NCI-H460 (cell line): ENCODE measurements at regions not wholly inside any gene's neighbourhood (a gene's known extent, or its start where the extent isn't known, plus 50 kb on each side); places are given as distances from the start of the nearest gene placed in this dataset.
"Not testable (repeated sequence)": the region's sequence is repeated elsewhere in the genome, so short reads cannot be mapped to it uniquely, and the experiment has no call there.

Experiments
- DNase-seq: peaks from one replicate; pipeline ENCODE4 v3.0.0-alpha.2; 2016; ENCODE audit warnings: low read depth; ENCODE audit errors: extremely low read depth

DNA sequence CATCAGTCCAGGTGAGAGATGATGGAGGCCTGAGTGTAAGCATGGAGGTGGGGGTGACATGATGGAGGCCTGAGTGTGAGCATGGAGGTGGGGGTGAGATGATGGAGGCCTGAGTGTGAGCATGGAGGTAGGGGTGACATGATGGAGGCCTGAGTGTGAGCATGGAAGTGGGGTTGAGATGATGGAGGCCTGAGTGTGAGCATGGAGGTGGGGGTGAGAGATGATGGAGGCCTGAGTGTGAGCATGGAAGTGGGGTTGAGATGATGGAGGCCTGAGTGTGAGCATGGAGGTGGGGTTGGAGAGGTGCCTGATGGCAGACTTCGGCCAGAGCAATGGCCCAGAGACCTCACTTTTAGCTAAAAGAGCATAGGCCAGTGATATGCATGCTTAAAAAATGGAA lies 269.9 kb upstream of the PLPP4 start:
- not testable (repeated sequence) for DNase-seq

DNA sequence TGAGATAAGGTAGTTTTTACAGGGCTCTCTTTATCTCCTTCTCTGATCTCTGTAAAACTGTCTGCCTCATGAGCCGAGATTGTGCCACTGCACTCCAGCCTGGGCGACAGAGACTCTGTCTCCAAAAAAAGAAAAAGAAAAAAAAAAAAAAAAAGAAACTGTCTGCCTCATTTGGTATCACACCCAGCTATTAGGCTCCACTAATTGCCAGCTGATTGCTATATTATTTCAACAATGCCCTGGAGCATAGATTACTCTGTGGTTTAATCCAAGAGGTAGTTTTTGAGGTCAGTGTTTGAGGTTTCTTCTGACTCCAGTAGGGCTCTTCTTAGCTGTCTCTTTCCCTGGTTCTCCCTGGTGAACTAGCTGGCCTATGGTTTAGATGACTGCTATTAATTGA lies 268.1 kb upstream of the PLPP4 start:
- DNase-seq: no peak

DNA sequence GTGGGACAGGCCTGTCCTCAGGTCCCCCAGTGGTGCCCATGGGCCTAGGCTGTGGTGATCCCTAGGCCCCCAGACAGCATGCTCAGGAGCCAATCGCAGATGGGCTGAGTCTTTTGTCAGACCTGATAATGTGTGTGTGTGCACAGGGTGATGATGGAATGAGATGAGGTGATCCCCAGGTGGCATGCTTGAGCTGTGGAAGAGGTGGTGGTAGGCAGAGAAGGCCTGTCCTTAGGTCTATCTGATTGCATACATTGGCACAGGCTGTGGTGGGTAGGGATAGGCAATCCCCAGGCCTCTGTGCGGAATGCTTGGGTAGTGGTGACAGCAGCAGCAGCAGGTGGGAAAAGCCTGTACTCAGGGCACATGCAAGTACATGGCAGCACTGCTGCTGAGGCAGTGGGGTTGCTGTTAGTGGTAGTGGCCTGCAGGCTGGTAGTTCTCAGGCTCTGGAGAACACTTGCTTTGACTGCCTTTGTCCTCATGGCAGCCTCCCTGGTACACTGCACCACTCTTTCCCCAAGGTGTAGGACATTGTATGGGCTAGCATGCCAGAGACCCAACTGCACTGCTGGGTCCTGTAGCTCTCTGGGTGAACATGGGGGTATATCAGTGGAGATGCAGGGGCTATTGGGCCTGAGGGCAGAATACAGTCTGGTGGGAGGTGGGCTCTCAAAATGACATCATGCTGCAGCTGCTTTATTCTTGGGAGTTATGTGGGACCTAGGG lies 260.9 kb upstream of the PLPP4 start:
- DNase-seq: no peak

DNA sequence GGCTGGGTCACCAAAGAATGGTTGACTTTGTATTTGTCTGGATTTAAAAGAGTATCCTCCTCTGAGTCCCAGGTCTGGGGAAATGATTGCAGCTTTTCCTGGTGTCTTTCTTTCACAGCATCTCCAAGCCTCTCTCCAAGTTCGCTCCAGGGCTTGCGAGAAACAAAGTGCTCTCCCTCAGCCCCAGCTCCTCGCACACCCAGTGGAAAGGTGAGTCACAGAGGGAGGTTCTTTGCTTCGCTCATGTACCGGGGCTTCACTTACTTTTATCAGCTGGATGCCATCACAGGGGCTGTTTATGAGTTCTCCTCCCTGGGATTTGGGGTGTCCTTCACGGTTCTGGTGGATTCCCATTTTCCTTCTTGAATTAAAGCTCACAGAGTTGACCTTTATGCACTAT lies 252.2 kb upstream of the PLPP4 start:
- no peak for DNase-seq

DNA sequence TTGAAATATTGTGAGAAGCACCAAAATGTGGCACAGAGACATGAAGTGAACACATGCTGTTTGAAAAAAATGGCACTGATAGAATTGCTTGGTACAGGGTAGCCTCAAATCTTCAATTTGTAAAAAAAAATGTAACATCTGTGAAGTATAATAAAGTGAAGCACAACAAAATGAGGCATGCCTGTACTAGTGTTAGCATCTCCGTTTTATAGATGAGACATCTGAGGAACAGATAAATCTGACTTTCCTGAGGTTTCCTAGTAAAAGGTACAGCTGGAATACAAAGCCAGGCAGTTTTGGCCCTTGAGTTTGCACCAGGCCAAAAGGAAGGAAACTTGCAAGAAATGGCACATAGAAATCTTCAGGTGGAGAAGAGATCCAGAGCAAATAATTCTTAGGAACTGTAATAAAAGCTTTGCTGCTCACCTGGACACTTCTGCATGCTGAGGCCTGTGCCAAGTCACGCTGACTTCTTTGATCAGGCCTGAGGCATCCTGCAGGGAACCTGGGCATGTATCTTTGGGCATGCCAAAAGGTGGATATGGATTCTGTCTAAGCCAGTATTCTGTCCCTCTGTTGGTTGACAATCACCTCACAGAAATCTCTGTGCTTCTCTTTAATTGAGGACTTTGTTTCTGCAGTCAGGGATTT lies 251.5 kb upstream of the PLPP4 start:
- no peak for DNase-seq

DNA sequence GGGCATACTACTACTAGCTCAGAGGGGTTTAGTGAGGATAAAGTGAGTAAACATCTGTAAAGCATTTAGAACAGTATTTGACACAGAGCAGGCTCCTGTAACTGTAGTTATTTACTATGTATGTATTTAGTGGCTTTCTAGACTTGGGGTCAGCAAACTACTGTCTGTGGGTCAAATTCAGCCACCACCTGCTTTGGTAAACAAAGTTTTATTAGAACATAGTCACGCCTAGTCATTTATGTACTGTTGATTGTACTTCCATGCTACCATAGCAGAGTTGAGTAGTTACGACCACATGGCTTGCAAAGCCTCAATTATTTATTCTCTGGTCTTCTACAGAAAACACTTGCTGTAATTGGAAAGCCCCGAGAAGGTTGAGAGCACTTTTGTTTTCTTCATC lies 248.5 kb upstream of the PLPP4 start:
- DNase-seq: no peak

DNA sequence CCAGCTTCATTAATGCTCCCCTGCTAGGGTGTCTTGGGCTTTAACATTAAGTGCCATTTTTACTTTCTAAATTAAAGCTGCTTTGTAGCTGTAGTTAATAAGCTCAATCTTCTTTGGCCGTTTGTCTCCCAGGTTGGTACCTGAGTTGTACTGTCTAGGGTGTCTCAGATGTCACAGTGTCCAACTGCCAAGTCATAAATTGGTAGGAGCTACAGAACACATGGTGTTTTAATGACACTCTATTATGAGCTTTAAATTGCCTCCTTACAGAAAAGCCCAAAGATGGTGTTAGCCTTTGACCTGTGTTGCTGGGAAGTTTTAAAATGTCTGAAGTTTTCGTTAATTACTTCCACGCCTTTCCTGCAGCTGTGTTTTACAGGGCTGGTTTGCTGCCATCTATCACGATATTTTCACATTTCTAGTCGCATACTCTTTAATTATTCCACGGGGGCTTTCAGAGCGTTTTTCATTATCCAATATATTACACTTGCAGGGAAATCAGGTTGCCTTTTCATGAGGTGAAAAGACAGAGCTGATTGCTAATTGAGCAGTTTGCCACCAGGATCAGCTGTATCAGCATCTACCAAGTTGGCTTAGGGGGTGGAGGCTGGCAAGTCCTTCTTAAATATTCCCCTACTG lies 247.8 kb upstream of the PLPP4 start:
- DNase-seq: no peak

DNA sequence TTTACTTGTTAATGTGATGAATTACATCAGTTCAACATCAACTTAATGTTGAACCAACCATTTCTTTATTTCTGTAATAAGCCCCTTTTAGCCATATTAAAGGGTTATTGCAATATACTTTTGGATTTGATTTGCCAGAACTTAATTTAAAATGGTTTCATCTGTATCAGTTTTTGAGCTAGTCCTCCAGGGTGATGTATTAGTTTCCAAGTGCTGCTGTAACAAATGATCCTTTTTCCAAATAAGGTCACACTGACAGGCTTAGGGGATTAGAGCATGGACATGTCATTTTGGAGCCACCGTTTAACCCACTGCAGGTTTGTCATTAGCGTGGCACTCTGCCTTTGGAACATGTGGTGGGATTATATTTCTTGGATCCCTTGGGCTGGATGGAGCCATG lies 244.8 kb upstream of the PLPP4 start:
- no peak for DNase-seq

DNA sequence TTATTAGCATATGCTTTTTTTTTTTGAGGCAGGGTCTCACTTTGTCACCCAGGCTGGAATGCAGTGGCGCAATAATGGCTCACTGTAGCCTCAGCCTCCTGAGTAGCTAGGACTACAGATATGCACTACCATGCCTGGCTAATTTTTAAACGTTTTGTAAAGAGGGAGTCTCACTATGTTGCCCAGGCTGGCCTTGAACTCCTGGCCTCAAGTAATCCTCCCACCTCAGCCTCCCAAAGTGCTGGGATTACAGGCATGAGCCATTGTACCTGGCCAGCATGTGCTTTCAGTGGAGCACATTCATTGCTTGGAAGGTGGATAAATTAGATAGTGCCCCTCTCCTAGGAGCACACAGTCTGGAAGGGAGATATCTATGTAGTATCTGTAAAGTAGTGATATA lies 243.7 kb upstream of the PLPP4 start:
- not testable (repeated sequence) for DNase-seq

DNA sequence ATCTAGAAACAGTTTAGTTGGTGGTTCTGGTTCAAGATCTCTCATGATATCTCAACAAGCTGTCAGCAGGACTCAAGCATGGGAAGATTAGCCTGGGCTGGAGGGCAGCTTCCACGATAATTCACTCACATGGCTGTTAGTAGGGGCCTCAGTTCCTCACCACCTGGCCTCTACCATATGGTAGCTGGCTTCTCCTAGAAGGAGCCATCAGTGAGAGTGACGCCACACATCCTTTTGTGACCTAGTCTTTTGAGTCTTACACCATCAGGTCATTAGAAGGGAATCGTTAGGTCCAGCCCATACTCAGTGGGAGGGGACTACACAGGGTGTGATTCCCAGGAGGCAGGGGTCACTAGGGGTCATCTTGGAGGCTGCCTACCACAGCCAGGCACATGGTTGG lies 239.3 kb upstream of the PLPP4 start:
- DNase-seq: no peak

DNA sequence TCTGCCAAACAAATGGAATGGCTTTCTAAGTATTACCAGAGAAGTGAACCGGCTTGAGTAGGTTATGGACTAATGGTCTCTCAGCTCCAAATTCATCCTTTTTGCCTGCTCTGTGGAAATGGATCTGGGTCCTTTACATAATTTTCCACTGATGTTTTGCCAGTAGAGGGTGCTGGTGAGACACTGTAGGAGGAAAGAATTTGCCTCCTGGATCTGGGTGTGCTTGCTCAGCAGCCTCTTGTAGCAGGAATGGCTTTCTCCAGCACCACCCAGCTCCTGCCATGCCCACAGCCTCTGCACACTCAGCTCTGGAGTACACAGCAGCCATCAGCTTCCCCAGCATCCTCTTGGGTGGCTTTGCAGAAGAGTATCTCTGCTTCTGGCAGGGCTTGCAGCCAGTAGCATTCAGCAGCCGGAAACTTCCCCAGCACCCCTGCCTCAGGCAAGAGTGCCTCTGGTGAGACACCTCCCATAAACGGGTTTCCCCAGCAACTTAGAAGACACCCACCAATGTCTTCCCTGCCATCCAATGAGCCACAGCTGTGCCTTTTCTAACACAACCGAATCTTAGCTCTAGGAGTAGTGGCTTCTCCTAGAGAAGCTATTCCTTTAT lies 235.0 kb upstream of the PLPP4 start:
- peak; percentile 34 for DNase-seq

DNA sequence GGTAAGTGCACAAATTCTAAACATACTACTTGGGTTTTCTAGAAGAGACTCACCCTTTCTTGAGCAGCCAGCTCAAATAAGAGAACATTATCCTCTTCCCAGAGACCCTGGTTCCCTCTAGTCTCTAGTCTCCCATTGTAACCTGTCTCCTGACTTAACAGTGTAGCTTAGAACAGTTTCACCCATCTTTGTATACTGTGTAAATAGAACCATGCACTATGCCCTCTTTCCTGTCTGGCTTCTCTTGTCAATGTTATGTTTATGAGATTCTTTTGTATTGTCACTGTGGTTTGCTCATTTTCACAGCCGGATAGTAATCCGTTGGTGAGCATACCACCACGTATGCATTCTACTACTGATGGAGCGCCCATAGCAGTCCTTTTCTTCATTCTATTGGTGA lies 227.4 kb upstream of the PLPP4 start:
- DNase-seq: no peak

DNA sequence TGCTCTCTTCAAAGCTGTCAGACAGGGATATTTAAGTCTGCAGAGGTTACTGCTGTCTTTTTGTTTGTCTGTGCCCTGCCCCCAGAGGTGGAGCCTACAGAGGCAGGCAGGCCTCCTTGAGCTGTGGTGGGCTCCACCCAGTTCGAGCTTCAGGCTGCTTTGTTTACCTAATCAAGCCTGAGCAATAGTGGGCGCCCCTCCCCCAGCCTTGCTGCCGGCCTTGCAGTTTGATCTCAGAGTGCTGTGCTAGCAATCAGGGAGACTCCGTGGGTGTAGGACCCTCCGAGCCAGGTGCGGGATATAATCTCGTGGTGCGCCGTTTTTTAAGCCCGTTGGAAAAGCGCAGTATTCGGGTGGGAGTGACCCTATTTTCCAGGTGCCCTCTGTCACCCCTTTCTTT lies 217.3 kb upstream of the PLPP4 start:
- DNase-seq: not testable (repeated sequence)

DNA sequence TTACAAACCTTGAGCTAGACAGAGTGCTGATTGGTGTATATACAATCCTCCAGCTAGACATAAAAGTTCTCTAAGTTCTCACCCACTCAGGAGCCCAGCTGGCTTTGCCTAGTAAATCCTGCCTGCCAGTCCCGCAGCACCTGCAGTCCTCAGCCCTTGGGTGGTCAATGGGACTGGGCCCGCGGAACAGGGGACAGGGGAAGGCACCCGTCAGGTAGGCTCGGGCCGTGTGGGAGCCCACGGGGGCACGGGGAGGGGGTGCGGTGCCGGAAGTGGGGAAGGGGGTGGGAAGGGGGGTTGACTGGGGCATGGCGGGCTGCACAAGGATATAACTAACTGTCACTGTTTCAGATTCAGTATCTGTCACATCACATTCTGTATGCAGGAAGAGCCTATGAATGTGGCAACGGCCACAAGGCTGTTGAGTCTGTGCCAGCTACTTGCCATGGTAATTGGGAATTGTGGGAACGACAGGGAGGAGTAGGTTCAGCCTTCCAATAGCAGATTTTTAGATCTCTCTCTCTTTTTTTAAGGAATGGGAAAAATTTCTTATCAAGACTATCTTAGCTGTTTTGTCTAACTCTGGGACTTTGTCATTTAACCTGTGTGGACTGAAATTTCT lies 205.1 kb upstream of the PLPP4 start:
- DNase-seq: no peak

DNA sequence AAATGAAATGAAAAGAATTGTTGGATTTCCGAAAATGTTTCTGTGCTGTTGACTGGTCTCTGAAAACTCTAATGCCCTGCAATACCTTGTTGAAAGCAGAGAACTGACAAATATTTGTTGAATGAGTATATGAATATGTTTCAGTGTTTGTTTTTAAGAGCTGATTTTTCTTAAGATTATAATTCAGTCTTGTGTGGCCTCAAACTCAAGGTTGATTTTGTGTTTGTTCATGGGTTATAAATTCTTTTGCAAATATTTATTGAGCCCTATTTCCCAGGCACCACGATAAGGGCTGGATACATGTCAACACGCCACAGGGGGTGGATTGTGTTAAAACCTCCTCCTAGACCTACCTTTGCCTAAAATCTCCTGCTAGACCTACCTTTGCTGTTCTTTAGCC lies 203.9 kb upstream of the PLPP4 start:
- no peak for DNase-seq

DNA sequence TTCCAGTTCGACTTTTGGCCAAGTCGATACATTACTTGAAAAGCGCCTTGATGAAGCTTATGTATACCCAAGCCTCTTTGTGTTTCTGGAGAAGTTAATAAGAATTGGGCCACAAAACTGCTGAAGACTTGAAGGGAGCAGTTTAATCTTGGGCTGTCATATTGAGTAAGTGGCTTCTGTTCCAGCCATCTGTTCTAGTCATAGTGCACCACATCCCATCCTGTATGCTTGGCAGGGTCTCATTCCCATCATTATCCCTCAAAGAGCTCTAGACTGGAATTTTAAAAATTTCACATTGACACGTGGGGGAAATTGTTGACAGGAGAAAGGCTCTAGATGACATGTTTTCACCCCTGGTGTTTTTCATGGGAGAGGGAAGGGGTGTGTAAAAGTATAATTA lies 196.6 kb upstream of the PLPP4 start:
- DNase-seq: no peak

DNA sequence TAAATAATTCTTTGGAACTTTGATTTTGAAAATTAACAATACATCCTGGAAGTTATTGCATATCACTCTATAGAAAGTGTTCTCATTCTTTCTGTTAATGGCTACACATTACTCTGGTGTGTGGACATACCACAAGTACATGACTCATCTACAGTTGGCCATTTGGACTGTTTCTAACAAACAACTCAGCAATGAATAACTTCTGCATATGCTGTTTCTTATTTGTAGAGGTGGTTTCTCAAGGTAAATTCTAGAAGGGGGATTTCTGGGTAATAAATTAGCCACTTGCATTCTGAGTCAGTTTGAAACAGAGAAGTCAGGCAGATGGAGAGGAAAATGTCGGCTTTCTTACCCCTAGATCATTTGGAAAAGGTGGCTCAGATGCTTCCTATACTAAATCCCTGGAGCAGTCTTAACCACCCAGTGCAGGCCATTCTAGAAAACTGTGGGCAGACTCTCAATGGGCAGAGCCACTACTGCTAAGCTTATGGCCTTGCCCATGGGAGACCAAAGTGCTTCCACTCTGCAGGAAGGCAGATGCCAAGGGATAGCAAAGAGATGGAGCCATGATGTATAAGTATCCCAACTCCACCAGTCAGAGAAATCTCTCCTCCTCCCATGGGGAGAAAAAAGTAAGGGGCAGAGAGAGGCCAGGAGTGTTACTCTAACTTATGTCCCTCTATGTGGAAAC lies 194.0 kb upstream of the PLPP4 start:
- no peak for DNase-seq

DNA sequence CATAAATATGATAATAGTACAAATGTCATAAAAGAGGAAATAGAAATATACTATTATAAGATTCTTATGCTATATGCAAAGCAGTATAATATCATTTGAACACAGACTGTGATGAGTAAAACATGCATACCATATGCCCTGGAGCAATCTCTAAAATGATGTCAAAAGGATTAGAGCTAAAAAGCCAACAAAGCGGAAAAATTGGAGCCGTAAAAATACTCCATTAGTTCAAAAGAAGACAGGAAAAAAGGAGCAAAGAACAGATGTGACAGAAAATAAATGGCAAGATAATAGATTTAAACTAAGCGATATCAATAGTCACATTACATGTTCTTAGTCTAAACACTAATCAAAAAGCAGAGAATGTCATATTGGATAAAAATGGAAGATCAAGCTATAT lies 191.0 kb upstream of the PLPP4 start:
- DNase-seq: no peak

DNA sequence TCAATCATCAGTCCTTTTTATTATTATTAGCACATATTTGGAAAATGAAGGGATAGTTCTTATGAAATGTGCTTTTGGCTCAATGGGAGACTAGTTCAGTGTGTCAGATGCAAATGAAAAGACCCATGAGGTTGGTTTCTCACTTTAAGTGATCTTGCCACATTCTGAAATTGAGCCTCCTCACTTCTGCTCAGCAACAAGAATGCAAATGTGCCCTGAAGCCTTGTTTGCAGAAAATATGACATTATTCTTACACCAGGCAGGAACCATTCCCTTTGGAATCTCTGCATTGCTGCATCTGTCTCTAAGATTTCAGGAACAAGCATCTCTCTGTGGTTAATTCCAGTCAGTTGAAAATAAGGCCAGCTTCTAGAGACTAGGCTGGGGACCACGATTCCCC lies 186.1 kb upstream of the PLPP4 start:
- DNase-seq: no peak

DNA sequence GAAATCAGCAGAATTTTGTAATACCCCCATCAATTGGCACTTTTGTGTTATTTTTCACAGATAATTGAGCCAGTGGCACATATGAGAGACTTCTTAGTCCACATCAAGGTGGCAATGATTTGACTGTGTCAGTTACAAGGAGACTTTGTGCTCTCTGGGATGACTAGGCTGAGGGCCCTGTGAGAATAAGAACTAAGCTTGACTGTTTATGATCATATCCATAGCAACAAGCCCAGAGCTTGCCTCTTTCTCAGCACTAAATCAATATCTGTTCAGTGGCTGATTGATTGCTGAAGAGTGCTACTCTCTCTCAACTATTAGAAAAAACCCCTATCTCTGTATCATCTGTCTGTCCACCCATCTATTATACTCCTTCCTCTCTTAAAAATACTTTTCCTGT lies 185.3 kb upstream of the PLPP4 start:
- no peak for DNase-seq

DNA sequence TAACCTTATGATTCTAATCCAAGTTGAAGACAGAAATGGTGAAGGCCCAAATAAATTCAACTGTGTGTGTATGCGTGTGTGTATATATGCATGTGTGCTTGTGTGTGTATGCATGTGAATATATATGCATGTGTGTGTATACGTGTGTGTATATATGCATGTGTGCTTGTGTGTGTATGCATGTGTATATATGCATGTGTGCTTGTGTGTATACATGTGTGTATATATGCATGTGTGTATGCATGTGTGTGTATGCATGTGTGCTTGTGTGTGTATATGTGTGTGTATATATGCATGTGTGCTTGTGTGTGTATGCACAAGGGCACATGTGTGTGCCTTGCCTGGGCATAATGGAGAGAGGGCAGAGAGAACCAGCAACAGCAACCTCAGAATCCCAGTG lies 184.7 kb upstream of the PLPP4 start:
- DNase-seq: no peak
